Breast epithelium (tissue), 4 donors: ENCODE measurements at regions not wholly inside any gene's neighbourhood (a gene's known extent, or its start where the extent isn't known, plus 50 kb on each side); places are given as distances from the start of the nearest gene placed in this dataset.
"Not testable (repeated sequence)": the region's sequence is repeated elsewhere in the genome, so short reads cannot be mapped to it uniquely, and the experiment has no call there.

ENCODE experiments used
- DNase-seq, 2 donors: peaks; one replicate each; pipeline ENCODE4 v3.0.0-alpha.2; 2019; ENCODE audit warnings: low spot score in 2 of 2
- H3K27ac ChIP-seq, 2 donors: fragments of 200-600 bp; sonication (generic) in 1 of 2; one replicate each; pipeline ENCODE4 v1.5.1; 2016 to 2019; ENCODE audit warnings: mild to moderate bottlenecking in 1 of 2
- H3K27me3 ChIP-seq, 2 donors: fragments of 200-600 bp; sonication (generic) in 1 of 2; one replicate each; pipeline versions ENCODE4 v1.5.1 to v1.6.0; 2017 to 2019; ENCODE audit warnings: control low read depth in 1 of 2, mild to moderate bottlenecking in 1 of 2
- H3K36me3 ChIP-seq: fragments of 200-600 bp; one replicate; pipeline ENCODE4 v1.5.1; 2019
- H3K4me1 ChIP-seq, 2 donors: fragments of 200-600 bp; sonication (generic); one replicate each; pipeline ENCODE4 v1.5.1; 2016 to 2019; ENCODE audit warnings: control low read depth in 1 of 2
- H3K4me3 ChIP-seq, 3 donors: fragments of 200-600 bp; sonication (generic); 1 replicate in 2 of 3; 2 replicates in 1 of 3; pipeline ENCODE4 v1.5.1; 2016 to 2019; ENCODE audit warnings: mild to moderate bottlenecking in 3 of 3, moderate library complexity in 2 of 3
- H3K9me3 ChIP-seq, 2 donors: fragments of 200-600 bp; sonication (generic) in 1 of 2; one replicate each; pipeline ENCODE4 v1.5.1; 2016 to 2019; ENCODE audit warnings: control low read depth in 1 of 2
- POLR2A ChIP-seq: fragments of 450-650 bp; IDR thresholded peaks from one replicate; pipeline ENCODE4 v1.6.1; 2016; ENCODE audit warnings: antibody characterized with exemption, mild to moderate bottlenecking, moderate library complexity
- POLR2AphosphoS5 ChIP-seq, 3 donors: sonication (generic); formaldehyde crosslinking; IDR thresholded peaks; one replicate each; pipeline ENCODE4 v1.6.1; 2017; ENCODE audit warnings: antibody characterized with exemption in 3 of 3
- intact Hi-C: fragments of 100-400 bp; cut with DNase I; formaldehyde crosslinking; loops from one replicate; pipeline ENCODE4 v1.15.1; 2023; ENCODE audit warnings: low total_unique reads
- TF ChIP-seq, protein P1 (sequence below), 3 donors: fragments of 450-650 bp; IDR thresholded peaks; one replicate each; pipeline ENCODE4 v1.5.1; 2016 to 2017; ENCODE audit warnings: antibody characterized with exemption in 3 of 3, mild to moderate bottlenecking in 3 of 3, moderate library complexity in 3 of 3

DNA sequence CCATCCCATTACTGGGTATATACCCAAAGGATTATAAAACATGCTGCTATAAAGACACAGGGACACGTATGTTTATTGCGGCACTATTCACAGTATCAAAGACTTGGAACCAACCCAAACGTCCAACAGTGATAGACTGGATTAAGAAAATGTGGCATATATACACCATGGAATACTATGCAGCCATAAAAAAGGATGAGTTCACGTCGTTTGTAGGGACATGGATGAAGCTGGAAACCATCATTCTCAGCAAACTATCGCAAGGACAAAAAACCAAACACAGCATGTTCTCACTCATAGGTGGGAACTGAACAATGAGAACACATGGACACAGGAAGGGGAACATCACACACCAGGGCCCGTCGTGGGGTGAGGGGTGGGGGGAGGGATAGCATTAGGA lies 106.1 kb downstream of the CHD1L start:
- H3K27me3 ChIP-seq, H3K36me3 ChIP-seq, H3K4me3 ChIP-seq, intact Hi-C loops, H3K27ac ChIP-seq, H3K4me1 ChIP-seq, DNase-seq, H3K9me3 ChIP-seq: not testable (repeated sequence)

DNA sequence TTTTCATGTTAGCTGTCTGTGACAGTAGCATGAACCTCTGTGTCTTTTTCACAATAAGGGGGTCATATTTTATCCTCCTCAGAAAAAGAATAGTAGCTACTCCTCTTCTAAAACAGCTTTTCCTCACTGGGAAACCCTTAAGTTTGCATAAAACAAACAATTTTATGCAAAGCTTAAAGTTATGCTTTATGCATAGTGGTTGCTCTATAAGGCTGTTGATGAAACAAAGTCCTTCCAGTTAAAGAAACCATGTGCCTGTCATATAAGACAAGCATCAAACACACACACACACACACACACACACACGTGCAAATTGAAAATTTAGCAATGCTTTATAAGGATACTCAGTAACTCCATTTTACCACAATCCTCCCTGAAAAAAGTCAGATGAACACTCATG lies 107.0 kb downstream of the CHD1L start:
- no peak for DNase-seq
- TF ChIP-seq POLR2AphosphoS5 (IDR thresholded peaks at IDR 0.05): no peak
- TF ChIP-seq POLR2A: no peak
- TF ChIP-seq, protein P1, sequence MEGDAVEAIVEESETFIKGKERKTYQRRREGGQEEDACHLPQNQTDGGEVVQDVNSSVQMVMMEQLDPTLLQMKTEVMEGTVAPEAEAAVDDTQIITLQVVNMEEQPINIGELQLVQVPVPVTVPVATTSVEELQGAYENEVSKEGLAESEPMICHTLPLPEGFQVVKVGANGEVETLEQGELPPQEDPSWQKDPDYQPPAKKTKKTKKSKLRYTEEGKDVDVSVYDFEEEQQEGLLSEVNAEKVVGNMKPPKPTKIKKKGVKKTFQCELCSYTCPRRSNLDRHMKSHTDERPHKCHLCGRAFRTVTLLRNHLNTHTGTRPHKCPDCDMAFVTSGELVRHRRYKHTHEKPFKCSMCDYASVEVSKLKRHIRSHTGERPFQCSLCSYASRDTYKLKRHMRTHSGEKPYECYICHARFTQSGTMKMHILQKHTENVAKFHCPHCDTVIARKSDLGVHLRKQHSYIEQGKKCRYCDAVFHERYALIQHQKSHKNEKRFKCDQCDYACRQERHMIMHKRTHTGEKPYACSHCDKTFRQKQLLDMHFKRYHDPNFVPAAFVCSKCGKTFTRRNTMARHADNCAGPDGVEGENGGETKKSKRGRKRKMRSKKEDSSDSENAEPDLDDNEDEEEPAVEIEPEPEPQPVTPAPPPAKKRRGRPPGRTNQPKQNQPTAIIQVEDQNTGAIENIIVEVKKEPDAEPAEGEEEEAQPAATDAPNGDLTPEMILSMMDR (IDR thresholded peaks at IDR 0.05): no peak
- Histone ChIP-seq H3K27me3 (no peaks in the 10 kb centered on the region), H3K36me3 (no peaks in the 10 kb centered on the region), H3K27ac (no peak overlapping the region), H3K9me3 (no peaks in the 10 kb centered on the region), H3K4me3 (no peak overlapping the region), H3K4me1 (no peaks in the 10 kb centered on the region)
- intact Hi-C loops: no loop called here

DNA sequence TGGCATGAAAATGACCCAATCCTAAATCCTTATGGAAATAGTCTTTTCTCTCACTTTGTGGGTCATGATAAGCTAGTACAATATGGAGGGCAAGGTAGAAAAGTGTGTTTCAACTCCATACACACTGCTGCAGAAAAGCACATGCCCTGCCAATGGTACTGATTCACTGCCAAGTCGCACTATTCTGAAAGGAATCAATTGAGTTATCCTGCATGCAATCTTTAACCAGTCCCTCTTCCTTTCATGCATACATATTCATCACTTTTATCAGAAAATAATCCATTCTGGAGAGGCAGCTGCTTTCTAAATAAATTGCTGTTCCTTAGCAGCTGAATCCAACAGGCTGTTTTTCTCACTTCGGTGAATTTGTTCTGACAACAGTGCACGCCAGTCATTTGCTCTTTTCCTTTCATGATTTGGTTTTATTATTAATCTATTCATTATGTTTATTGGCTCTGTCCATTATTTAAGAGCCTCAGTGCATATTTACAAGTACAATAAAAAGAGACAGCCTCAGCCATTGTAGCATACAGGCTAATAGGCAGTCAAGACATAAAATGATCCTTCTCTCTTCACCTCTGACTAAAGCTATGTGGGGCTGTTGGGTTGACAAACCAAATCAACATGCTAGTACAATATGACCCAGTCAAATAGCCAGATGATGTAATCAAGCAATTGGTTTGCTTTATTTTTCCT lies 108.8 kb downstream of the CHD1L start:
- TF ChIP-seq POLR2A (no peak), POLR2AphosphoS5 (IDR thresholded peaks at IDR 0.05) (no peak)
- TF ChIP-seq, protein P1 (IDR thresholded peaks at IDR 0.05): no peak
- intact Hi-C loops: no loop called here
- no peaks in the 10 kb centered on the region for H3K27me3 ChIP-seq
- H3K9me3 ChIP-seq: no peaks in the 10 kb centered on the region
- no peaks in the 10 kb centered on the region for H3K36me3 ChIP-seq
- no peak overlapping the region for H3K27ac ChIP-seq
- no peak for DNase-seq
- no peak overlapping the region for H3K4me3 ChIP-seq
- H3K4me1 ChIP-seq: no peaks in the 10 kb centered on the region

DNA sequence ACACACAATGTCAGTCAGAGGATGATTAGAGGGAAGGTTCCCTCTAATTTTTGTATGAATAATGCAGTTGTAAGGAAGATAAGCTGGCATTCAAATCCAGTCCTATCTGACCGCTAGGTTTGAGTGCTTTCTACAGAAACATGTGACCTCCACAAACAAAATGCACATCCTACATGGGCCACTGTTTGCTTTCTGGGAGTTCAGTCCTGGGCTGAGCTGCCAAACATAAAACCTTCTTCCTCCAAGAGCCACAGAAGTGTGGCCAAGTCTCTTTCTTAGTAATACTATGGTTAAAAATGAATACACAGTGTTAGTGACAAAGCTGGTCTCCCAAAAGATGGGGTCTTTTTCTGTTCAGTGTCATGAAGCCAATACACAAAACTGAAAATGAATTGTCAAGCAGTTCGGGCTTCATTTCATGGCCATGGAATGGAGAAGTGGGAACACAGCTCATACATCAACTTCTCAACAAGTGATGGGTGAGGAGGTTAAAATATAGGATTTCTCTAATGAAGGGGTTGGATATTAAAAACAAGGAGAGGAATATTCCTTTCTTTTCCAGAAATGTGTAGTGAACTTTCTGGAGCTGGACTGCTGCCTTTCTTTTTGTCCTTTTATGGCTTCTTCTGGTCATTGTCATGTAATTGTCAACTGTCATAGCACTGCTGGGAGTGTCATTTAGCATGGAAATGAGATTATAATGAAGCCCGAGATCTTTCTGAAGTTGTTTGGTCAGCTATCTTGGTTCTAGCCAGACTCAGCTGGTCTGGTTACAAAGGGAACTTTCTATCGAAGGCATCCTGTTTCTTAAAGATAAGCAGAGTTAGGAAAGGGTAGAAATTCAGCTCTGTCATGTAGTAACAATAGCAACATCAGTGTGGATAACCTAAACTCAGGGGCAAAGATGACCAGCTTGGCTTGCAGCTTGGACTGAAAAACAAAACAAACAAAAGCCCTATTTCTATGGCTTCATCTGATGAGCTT lies 135.1 kb downstream of the CHD1L start:
- H3K9me3 ChIP-seq: no peaks in the 10 kb centered on the region
- no peaks in the 10 kb centered on the region for H3K36me3 ChIP-seq
- no peak for TF ChIP-seq POLR2AphosphoS5 (IDR thresholded peaks at IDR 0.05)
- TF ChIP-seq, protein P1 (IDR thresholded peaks at IDR 0.05): no peak
- no peak for TF ChIP-seq POLR2A
- no peak overlapping the region for H3K4me3 ChIP-seq
- H3K27ac ChIP-seq: no peak overlapping the region
- H3K4me1 ChIP-seq: no peaks in the 10 kb centered on the region
- no peaks in the 10 kb centered on the region for H3K27me3 ChIP-seq
- intact Hi-C loops: no loop called here
- DNase-seq: no peak

DNA sequence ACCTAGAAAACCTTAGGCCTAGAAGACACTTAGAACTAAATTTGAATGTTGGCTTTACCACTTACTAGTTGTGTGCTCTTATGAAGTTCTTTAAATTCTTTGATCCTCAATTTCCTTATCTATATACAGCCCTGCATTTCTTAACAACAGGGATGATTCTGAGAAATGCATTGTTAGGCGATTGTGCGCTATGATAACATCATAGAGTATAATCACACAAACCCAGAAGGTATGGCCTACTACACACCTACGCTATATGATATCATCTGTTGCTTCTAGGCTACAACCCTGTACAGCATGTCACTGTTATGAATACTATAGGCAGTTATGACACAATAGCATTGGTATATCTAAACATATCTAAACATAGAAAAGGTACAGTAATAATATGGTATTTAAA lies 137.4 kb downstream of the CHD1L start:
- Histone ChIP-seq H3K4me1 (no peaks in the 10 kb centered on the region), H3K27ac (no peak overlapping the region), H3K36me3 (no peaks in the 10 kb centered on the region), H3K9me3 (no peaks in the 10 kb centered on the region), H3K27me3 (no peaks in the 10 kb centered on the region), H3K4me3 (no peak overlapping the region)
- DNase-seq: no peak
- TF ChIP-seq POLR2A (no peak), POLR2AphosphoS5 (IDR thresholded peaks at IDR 0.05) (no peak)
- TF ChIP-seq, protein P1 (IDR thresholded peaks at IDR 0.05): no peak
- intact Hi-C loops: no loop called here
